Stimulated activated CD8-positive, alpha-beta memory T cell treated with anti-CD3 and anti-CD28 coated beads, Interleukin-4, amount 100 ng/mL, for 1 hour (primary cell): ENCODE measurements at regions not wholly inside any gene's neighbourhood (a gene's known extent, or its start where the extent isn't known, plus 50 kb on each side); places are given as distances from the start of the nearest gene placed in this dataset.

Experiments used
- DNase-seq, 2 donors: peaks; one replicate each; pipeline ENCODE4 v3.0.0-alpha.2; 2020; ENCODE audit warnings: low read depth in 2 of 2, low spot score in 1 of 2

DNA sequence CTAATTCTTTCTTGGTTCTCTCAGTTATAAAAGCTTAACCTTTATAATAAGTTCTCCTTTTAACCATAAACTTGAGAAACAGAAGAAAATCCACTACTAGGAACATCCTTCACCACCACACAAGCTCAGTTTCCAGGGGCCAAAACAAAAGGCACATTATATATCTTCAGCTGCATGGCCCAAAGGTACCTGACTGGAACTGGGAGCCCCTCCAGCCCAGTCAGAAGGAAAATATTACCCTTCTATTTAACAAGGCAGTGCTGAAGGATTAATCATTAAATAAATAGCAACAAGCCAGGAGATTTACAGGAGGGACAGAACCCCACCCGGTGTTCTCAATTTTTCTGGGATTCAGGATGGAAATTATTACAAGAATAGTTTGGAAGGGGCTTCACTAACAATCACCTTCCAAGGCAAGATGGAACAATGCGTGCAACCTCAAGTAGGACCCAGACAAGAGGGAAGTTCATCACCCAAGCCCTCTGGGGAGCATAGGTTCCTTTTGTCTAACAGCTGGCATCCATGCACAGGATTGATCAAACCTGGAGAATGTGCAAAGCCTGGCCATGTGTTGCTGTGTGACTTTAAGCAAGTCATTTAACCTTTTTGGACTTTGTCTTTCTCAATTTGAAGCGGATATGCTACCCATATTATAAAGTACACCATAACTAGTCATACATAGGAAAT, 159.6 kb upstream of the SETBP1 start:
- no peak for DNase-seq

DNA sequence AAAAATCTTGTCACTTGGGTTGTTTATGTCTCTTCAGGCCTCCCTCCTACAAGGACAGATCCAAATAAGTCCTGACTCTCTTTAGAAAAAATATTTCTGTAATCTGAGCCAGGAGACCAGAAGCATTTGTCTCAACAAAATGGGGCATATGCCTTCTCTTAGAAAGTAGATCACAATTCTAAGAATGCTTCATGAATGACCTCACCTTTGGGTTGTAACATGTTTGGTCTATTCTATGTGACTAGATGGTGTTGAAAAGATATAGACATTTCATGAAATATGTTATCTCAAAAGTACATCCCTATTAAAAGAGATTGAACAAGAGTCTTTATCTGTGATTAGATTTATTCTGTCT, 159.0 kb upstream of the SETBP1 start:
- no peak for DNase-seq

DNA sequence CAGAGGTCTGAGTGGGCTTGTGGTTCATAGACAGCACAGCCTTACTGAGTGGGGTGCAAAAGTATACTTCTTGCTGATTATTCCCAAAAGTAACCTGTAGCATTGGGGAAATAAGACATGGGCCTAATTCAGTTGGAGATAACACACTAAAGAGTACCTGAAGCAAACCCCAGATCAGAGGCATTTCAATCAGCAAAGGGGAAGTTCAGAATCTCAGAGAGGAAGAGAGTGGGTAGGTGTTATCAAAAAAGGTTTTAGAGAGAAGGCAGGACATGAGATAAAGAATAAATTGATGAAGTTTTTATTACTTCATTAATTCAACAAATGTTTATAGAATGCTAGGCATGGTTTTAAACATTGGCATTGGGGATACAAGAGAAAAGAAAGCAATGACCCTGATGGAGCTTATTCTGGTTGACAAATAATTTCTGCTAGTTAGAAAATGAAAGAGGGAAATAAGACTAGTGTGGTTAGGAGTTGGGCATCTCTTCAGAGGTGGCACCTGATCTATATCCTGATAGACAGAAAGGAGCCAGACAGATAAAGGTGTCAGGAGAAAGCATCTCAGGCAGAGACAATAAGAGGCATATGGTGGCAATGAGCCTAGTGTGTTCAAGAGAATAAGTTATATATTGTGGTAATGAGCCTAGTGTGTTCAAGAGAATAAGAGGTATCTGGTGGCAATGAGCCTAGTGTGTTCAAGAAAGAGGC, 153.8 kb upstream of the SETBP1 start:
- DNase-seq, result no peak

DNA sequence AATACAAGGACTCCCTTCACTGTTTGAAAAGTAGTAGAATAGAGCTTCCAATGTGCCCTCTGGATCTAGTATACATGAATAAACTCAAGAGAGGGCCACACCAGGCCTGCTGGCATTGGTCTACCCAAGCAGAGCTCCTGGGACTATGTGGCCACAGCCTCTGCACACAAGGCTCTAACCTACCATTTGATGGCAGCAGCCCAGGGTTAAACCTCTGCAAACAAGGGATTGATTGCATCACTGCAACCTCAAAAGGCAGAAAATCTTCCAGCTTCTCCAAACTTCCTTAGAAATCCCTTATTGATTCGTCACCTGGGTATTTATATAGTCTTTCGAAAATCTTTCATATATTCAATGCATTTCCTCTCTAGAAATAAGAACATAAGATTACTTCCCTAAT, 147.6 kb upstream of the SETBP1 start:
- DNase-seq, result no peak

DNA sequence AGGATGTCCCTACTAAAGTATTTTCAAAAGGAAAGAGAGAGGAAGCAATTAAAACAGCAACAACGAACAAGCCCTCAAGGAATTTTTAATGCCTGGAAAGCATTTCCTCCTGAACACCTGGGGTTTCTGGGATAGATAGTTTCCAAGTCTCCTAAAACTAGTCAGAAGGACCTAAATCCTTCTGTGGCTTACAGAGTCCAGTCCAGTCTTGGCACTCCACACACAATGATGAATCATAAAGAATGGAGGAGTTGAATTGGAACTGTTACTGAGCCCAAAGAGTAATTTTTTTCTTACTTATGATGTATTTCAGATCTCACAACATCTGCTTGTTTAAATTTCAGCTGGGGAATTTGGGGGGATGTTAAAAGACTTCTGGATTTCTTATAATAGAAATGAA, 144.6 kb upstream of the SETBP1 start:
- no peak for DNase-seq

DNA sequence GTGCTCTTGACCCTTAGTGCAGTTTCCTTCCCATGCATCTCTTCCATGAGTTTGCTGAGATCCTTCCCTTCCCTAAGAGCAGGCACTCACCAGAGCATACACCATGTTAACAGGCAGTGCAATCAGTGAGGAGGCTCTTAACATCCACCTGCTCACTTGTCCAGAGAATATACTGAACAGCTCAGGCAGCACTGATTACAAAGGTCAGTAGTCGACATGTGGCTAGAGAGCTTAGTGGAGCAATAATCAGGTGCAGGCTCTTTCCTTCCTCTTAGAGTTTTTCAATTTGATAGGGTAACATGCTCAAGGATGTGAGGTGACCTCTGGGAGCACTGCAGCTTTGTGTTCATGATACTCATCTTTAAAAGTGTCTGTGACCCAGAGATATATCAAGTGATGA, 144.1 kb upstream of the SETBP1 start:
- no peak for DNase-seq

DNA sequence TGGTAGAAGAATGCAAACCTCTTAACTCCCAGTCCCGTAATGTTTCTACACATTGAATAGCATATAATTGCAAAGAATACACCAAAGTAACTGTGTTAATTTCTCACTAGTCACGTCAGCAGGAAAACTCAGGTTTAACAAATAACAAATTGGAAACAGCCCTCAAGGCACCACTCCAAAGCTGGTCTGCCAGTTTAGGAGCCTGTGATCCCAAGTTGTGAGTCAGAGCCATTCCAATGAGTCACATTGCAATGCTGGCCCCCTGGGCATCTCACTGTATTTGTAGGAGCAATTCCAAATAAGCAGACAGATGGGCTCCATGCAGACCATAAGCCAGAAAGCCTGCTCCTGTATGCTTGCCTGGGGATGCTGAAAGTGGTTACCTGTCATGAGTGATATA, 143.2 kb upstream of the SETBP1 start:
- DNase-seq, result no peak

DNA sequence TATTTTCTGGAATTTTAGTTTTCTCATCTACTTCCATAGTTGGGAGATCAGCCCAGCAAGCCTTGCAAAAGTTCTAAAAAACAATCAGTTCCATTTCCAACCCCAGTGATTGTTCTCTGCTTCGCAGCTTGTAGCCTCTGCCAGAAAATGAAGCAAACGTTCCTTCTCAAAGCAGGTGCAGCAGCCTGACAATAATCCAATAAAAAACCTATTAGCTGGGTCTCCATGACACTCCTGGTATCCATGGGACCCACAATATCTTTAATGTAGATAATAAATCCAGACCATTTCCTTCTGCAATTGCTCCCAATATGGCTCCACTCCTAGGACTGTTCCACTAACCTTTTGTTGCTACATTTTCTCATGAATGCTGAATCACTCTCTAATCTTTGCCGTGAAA, 140.8 kb upstream of the SETBP1 start:
- no peak for DNase-seq

DNA sequence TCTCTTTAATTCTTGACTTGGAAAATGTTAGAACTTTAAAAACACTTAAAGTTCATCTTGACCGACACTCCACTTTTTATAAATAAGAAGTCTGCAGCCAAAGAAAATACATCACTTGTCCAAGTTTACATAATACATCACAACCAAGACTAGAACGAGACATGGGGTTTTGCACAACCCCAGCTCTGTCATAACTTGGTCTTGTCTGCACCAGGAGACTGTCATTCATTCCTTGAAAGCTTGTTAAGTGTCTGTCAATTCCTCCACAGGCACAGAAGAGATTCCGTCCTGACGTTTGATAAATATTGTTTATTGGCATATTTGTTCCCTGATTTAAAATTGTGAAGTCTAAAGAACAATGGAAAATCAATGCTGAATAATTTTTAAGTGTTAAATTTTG, 139.5 kb upstream of the SETBP1 start:
- DNase-seq, result no peak

DNA sequence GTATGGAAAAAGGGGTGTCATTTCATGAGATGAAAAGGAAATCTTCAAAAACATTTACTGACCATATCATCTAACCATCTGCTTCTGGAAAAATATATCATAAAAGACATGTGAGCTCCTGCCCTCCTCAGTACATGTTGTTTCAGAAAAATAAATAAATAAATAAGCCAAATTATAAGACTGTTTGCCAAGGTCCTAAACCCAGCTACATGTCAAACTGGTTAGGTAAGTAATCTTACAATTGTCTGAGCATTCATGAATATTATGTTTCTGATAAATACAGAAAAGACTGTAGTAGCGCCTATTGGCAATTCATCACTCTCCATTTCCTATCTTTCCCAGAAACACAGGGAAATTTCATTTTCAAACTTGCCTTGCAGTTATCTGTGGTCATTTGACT, 138.9 kb upstream of the SETBP1 start:
- no peak for DNase-seq

DNA sequence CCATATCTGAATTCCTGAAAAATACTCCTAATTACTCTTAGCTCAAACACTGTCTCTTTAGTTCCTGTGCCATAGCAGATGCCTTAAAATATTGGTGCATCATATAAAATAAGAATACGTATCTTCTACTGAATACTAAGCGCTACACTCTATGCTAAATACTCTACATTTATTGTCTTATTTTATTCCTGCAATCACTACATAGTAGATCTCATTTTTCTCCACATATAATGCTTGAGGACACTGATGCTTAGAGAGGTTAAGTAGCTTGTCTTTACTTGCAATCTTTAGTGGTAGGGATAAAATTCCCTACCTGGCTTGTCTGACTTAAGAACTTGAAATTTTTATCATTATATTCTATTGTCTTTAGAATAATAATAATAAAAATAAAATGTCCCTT, 137.3 kb upstream of the SETBP1 start:
- DNase-seq, result no peak

DNA sequence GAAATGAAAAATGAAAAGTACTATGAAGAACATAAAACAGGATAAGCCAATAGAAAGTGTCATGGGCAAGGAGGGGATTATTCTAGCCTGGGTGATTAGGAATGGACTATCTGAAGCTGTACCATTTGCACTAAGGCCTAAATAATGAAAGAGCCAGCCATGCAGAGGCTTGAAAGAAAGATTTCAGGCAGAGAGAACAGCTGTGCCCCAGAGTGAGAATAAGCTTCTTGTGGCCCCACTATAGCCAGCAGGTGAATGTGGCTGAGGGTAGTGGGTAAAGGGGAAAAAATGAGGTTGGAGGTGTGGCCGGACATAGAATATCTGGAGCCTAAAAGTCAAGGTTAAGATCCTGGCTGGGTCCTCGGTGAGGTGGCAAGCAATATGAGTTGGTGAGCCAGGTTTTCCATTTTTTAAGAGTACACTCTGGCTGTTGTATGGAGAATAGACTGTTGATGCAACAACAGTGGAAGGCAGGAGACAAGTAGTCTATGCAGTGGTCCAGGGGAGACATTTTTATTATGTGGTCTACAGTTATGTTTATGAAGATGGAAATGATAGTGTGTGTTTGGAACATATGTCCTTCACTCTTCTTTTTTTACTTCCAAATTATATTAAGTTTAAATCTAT, 135.2 kb upstream of the SETBP1 start:
- no peak for DNase-seq

DNA sequence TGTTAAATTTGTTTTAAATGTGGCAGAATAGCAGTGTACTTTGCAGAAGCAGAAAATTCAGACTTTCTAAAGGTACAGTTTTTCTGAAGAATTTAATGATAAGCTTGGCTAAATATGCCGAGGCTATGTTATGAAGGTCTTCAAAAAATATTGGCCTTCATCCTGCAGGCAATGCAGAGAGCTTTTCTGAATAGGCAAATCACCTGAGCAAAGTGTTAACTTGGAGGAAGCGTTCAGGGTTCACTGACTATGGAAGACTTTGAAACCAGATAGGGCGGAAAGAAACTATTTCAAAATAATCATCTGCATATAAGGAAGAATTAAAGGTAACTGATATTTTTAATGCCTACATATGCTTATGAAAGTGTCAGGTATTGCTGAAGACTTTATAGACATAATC, 133.7 kb upstream of the SETBP1 start:
- no peak for DNase-seq

DNA sequence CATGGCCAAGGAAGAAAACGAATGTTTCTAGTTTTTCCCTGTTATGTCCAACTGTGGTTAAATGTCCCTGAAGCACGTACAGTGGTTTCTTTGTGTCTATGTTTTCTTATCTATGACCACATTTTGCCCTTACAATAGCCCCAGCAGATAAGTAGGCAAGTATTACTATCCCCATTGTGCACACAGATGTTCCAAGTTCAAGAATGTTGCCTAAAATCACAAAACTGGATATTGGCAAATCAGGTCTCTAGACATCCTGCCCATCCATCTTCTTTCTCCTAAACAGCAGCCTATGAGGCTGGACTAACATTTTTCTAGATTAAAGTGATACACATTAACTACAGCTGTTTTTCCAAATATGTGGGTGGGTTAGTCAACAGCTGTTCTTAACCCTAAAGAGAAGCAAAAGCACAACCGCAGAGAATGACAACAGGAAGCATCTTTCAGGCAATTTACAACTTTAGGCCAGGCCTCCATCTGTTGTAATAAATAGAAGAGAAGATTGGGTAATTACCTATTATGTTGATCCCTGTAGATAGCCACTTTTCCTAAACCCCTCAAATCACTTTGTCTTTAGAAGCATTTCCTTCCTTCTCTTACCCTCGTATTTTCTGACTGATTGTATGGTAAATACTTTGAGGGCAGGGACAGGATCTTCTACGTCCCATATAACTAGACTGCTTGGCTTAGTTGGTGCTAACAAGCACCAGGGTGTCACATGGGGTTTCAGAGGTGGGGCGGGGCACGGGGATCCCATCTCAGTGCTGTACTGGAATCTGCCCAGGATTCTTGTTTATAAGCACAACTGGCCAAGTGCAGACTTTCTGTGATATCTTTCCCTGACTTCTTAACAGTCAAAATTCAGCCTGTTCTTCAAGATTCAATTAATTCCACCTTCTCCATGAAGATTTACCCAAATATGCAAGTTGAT, 132.1 kb upstream of the SETBP1 start:
- DNase-seq, result no peak

DNA sequence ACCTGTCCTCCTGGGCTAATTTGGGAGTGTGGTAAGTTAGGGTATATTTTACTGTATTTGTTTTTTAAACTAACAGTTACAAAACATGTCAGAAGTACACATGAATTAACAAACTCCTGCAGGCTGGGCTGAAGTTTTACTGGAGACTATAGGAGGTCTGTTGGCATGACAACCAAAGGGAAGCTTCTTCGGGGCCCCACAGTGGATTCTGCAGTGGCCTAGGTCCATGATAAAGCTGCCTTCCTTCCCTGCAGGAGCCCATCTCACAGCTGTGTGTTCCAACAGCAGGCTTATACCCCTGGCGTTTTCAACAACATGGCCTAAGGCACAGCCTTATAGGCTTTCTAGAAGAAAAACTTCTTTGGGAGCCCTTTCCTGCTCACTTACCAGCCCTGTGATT, 128.0 kb upstream of the SETBP1 start:
- no peak for DNase-seq

DNA sequence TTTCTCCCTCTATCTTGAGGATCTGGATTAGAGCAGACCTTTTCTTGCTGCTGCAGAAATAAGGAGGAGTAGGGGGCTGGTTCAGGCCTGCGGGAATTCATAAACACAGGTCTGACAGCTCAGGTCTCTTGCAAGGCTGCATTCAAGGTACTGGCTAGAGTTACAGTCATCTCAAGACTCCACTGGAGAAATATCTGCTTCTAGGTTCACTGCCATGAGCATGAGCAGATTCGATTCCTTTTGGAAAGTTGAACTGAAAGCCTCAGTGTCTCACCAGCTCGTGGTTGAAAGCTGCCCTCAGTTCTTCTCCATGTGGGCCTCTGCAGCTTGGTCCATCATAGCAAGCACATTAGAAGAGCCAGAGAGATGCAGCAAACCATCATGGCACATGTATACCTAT, 124.4 kb upstream of the SETBP1 start:
- no peak for DNase-seq

DNA sequence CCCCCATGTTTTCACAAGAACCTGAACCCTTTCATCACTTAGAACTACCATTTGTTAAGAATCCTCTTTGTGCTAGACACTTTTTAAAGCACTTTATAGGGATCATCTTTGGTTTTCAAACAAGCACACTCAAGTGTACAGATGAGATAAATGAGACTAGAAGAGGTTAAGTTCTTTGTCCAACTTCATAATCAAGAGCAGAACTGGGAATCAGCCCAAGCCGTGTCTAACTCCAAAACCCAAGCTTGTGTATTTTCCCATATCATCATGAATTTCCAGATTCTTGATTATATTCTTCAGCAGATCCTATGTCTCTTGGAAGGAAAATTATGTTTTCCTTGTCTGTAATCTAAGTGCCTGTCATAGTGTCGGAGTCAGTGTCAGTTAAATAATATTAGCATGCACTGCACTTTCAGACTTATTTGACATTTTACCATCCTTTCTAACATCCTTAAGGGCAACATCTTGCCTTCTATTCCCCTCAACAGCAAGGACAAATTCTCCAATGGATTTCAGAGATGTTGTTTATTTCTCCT, 123.0 kb upstream of the SETBP1 start:
- no peak for DNase-seq

DNA sequence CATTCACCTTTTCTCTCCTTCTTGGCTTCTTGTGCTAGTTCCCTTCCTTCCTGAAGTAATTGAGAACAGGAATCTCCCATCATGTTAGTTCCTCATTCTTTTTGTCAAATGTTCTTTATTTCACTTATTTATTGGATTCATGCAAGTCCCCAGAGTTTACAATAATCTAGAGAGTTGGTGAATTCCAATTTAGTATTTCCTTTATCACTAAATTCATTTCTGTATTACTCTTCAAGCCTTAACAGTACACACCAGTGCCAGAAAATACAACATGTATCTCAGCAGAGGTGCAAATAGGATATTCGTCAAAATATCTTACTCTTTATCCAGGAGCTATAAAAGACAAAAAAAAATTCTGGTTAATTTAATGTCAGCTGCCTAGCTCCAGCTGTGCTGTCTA, 121.9 kb upstream of the SETBP1 start:
- DNase-seq, result no peak

DNA sequence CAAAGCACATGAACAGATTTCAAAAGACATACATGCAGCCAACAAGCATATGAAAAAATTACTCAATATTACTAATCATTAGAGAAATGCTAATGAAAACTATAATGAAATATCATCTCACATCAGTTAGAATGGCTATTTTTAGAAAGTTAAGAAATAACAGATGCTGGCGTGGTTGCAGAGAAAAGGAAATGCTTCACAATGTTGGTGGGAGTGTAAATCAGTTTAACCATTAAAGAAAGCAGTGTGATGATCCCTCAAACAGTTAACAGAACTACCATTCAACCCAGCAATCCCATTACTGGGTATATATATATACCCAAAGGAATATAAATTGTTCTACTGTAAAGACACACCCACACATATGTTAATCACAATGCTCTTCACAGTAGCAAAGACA, 117.7 kb upstream of the SETBP1 start:
- no peak for DNase-seq

DNA sequence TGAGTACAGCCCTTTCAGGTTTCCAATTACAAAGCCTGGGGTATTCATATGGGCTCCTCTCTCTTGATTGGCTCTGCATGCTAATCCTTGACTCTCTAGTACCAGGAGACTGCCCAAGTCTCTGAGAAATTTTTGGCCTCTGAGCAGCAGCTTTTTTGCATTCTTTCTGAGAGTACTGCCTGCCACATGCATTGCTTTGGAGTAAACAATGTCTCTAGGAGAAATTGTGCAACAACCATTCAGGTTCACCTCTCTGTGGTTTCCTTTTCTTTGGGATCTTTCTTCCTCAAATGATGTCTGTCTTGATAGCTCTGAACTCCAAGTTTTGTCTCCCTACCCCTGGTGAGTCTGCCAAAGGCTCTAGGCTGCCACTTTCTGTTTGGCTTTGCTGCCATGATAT, 115.8 kb upstream of the SETBP1 start:
- DNase-seq, result no peak

DNA sequence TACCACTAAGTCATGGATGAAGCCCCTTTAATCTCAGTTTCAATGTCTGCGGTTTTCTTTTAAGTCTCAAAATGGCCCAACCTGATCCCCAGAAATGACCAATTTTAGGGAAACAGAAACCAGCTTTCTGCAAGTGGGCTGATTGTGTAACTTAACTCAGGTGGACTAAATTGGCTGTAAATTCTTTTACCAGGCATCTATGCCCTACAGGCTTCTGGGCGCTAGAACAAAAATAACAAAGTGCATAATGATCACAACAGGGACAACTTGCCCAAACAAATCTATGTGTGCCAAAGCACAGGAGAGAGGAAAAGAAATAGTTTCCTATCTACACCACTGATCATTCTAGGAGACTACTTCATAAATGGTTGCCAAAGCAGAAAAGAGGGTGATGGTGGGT, 112.3 kb upstream of the SETBP1 start:
- DNase-seq, result no peak
